Gastroesophageal sphincter (tissue), 4 donors: ENCODE measurements at regions not wholly inside any gene's neighbourhood (a gene's known extent, or its start where the extent isn't known, plus 50 kb on each side); places are given as distances from the start of the nearest gene placed in this dataset.

Experiments
- ATAC-seq: fragments of 150-250 bp; one replicate; pipeline ENCODE4 v1.9.1; 2016; ENCODE audit warnings: mild to moderate bottlenecking, moderate library complexity
- H3K27ac ChIP-seq, 4 donors: fragments of 200-600 bp; sonication (generic) in 3 of 4; 1 replicate in 3 of 4; 2 replicates in 1 of 4; pipeline ENCODE4 v1.5.1; 2016 to 2019
- H3K27me3 ChIP-seq: fragments of 200-600 bp; sonication (generic); one replicate; pipeline ENCODE4 v1.5.1; 2019
- H3K36me3 ChIP-seq, 2 donors: fragments of 200-600 bp; sonication (generic); one replicate each; pipeline ENCODE4 v1.5.1; 2019; ENCODE audit warnings: control low read depth in 1 of 2
- H3K4me1 ChIP-seq, 3 donors: fragments of 200-600 bp; sonication (generic); 1 replicate in 2 of 3; 2 replicates in 1 of 3; pipeline ENCODE4 v1.5.1; 2016 to 2019; ENCODE audit warnings: control low read depth in 2 of 3
- H3K4me3 ChIP-seq, 2 donors: fragments of 200-600 bp; sonication (generic); one replicate each; pipeline ENCODE4 v1.5.1; 2019; ENCODE audit warnings: mild to moderate bottlenecking in 1 of 2, moderate library complexity in 1 of 2
- H3K9me3 ChIP-seq, 3 donors: fragments of 200-600 bp; sonication (generic); one replicate each; pipeline ENCODE4 v1.5.1; 2017 to 2019; ENCODE audit warnings: control low read depth in 2 of 3
- CTCF ChIP-seq, 4 experiments: fragments of 200-600 bp in 2 of 4; fragments of 450-650 bp in 2 of 4; sonication (generic) in 1 of 4; IDR thresholded peaks; one replicate each; pipeline ENCODE4 v1.5.1; 2017 to 2019; ENCODE audit warnings: antibody characterized with exemption in 4 of 4, mild to moderate bottlenecking in 2 of 4, moderate library complexity in 2 of 4
- EP300 ChIP-seq: sonication (generic); formaldehyde crosslinking; IDR thresholded peaks from one replicate; pipeline ENCODE4 v1.6.1; 2017; ENCODE audit warnings: antibody characterized with exemption, mild to moderate bottlenecking
- POLR2A ChIP-seq, 2 donors: fragments of 450-650 bp; IDR thresholded peaks; one replicate each; pipeline ENCODE4 v1.6.1; 2017; ENCODE audit warnings: antibody characterized with exemption in 2 of 2, mild to moderate bottlenecking in 2 of 2, moderate library complexity in 1 of 2
- POLR2AphosphoS5 ChIP-seq: sonication (generic); formaldehyde crosslinking; IDR thresholded peaks from one replicate; pipeline ENCODE4 v1.6.1; 2017; ENCODE audit warnings: antibody characterized with exemption
- WGBS, 2 donors: methylation state at CpG; one replicate each; pipeline ENCODE4 v1.1.5; 2018; ENCODE audit warnings: low coverage in 1 of 2; 5-methylcytosine and 5-hydroxymethylcytosine counted together

GRCh38 chr3:74053970-74054516 is 429.3 kb upstream of the PDZRN3 start:
- H3K27me3 ChIP-seq = no peaks in the 10 kb centered on the region
- H3K4me1 ChIP-seq = no peaks in the 10 kb centered on the region
- TF ChIP-seq EP300 = no peak
- TF ChIP-seq CTCF (IDR thresholded peaks at IDR 0.05) = no peak
- TF ChIP-seq POLR2A (IDR thresholded peaks at IDR 0.05) = no peak
- no peak for TF ChIP-seq POLR2AphosphoS5
- H3K27ac ChIP-seq = no peak overlapping the region
- no peak for ATAC-seq
- H3K9me3 ChIP-seq = no peaks in the 10 kb centered on the region
- H3K4me3 ChIP-seq = no peak overlapping the region
- H3K36me3 ChIP-seq = no peaks in the 10 kb centered on the region

- Histone ChIP-seq H3K4me1 (no peaks in the 10 kb centered on the region), H3K27ac (no peak overlapping the region), H3K4me3 (no peak overlapping the region), H3K36me3 (no peaks in the 10 kb centered on the region), H3K9me3 (no peaks in the 10 kb centered on the region), H3K27me3 (no peaks in the 10 kb centered on the region)
- no peak for ATAC-seq
- WGBS, 2 donors = 75 to 85% methylated on average over 5 of the region's 5 CpGs
- TF ChIP-seq POLR2A (IDR thresholded peaks at IDR 0.05) (no peak), POLR2AphosphoS5 (no peak), CTCF (IDR thresholded peaks at IDR 0.05) (no peak), EP300 (no peak)
Observed at GRCh38 chr3:74049444-74049843, 424.7 kb upstream of the PDZRN3 start.

GRCh38 chr3:74048699-74049098 is 424.0 kb upstream of the PDZRN3 start:
- TF ChIP-seq EP300 = no peak
- Histone ChIP-seq H3K27ac (no peak overlapping the region), H3K4me3 (no peak overlapping the region), H3K9me3 (no peaks in the 10 kb centered on the region), H3K4me1 (no peaks in the 10 kb centered on the region), H3K27me3 (no peaks in the 10 kb centered on the region), H3K36me3 (no peaks in the 10 kb centered on the region)
- ATAC-seq = no peak

- TF ChIP-seq POLR2AphosphoS5 (no peak), CTCF (IDR thresholded peaks at IDR 0.05) (no peak), POLR2A (IDR thresholded peaks at IDR 0.05) (no peak), EP300 (no peak)
- 95 to 100% methylated on average over 2 of the region's 2 CpGs for WGBS, 2 donors
- Histone ChIP-seq H3K27ac (no peak overlapping the region), H3K9me3 (no peaks in the 10 kb centered on the region), H3K27me3 (no peaks in the 10 kb centered on the region), H3K36me3 (no peaks in the 10 kb centered on the region), H3K4me3 (no peak overlapping the region), H3K4me1 (no peaks in the 10 kb centered on the region)
- no peak for ATAC-seq
Observed at GRCh38 chr3:74045000-74045399, 420.3 kb upstream of the PDZRN3 start.

- Histone ChIP-seq H3K9me3 (no peaks in the 10 kb centered on the region), H3K36me3 (no peaks in the 10 kb centered on the region), H3K4me3 (no peak overlapping the region), H3K27me3 (no peaks in the 10 kb centered on the region), H3K27ac (no peak overlapping the region), H3K4me1 (no peaks in the 10 kb centered on the region)
- ATAC-seq = no peak
- 29 to 33% methylated on average over 2 to 3 of the region's 6 CpGs for WGBS, 2 donors
- TF ChIP-seq POLR2AphosphoS5 = no peak
- no peak for TF ChIP-seq EP300
- TF ChIP-seq CTCF (IDR thresholded peaks at IDR 0.05) = no peak
- no peak for TF ChIP-seq POLR2A (IDR thresholded peaks at IDR 0.05)
Observed at GRCh38 chr3:74041068-74041675, 416.4 kb upstream of the PDZRN3 start.
